ENCODE measurements at regions not wholly inside any gene's neighbourhood (a gene's known extent, or its start where the extent isn't known, plus 50 kb on each side); places are given as distances from the start of the nearest gene placed in this dataset.

- no peak for TF ChIP-seq POLR2A (IDR thresholded peaks at IDR 0.05; ENCODE audit: low read depth, low read length)
- TF ChIP-seq CTCF (conservative IDR thresholded peaks at IDR 0.05; ENCODE audit: low read depth, low read length), result no peak
- TF ChIP-seq RAD21 (IDR thresholded peaks at IDR 0.05; ENCODE audit: low read length), result no peak
- TF ChIP-seq, protein P1, sequence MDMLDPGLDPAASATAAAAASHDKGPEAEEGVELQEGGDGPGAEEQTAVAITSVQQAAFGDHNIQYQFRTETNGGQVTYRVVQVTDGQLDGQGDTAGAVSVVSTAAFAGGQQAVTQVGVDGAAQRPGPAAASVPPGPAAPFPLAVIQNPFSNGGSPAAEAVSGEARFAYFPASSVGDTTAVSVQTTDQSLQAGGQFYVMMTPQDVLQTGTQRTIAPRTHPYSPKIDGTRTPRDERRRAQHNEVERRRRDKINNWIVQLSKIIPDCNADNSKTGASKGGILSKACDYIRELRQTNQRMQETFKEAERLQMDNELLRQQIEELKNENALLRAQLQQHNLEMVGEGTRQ (IDR thresholded peaks at IDR 0.05; ENCODE audit: low read depth, low read length), result no peak
- TF ChIP-seq RCOR1 (IDR thresholded peaks at IDR 0.05; ENCODE audit: insufficient replicate concordance, low read length), result no peak
- TF ChIP-seq MAFK (IDR thresholded peaks at IDR 0.05; ENCODE audit: low read depth, low read length), result no peak
- TF ChIP-seq CHD1 (IDR thresholded peaks at IDR 0.05; ENCODE audit: low read depth, low read length), result no peak
- TF ChIP-seq MAZ (IDR thresholded peaks at IDR 0.05; ENCODE audit: borderline replicate concordance, low read depth, low read length), result no peak
Measured at GRCh38 chr2:188131281-188131680, 160.4 kb upstream of the GULP1 start.
